ENCODE measurements at regions not wholly inside any gene's neighbourhood (a gene's known extent, or its start where the extent isn't known, plus 50 kb on each side); places are given as distances from the start of the nearest gene placed in this dataset.

DNA sequence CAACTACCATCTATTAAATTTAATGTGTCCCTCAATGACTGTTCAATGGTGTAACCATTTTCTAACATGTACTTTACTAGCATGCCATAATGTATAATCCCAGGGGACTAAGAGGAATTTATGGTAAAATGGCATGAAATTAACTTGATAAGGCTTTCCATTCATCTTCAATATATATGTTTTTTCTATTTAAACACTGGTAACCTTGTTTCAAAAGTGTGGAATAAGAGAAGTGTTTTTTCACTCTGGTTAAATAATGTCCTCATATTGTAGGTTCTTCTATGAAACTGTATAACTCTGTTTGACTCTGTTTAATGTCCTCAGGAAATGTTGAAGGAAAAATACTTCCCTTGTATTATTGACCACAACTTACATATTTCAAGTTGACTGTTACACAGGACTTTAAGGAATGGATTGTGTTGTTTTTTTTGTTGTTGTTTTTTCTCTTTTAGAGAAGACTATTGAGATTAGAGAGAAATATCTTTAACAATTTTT, 113.8 kb upstream of the ARSJ start:
- TF ChIP-seq POLR2AphosphoS5 (IDR thresholded peaks at IDR 0.05; ENCODE audit: insufficient read depth in 1 of 2, low read depth in 1 of 2) = no peak
- no peak for TF ChIP-seq CTCF (IDR thresholded peaks at IDR 0.05)
- TF ChIP-seq POLR2A (IDR thresholded peaks at IDR 0.05) = no peak

All from vagina (tissue), 2 donors.